ENCODE measurements at regions not wholly inside any gene's neighbourhood (a gene's known extent, or its start where the extent isn't known, plus 50 kb on each side); places are given as distances from the start of the nearest gene placed in this dataset.
A peak's percentile ranks its signal among the peaks of the same experiment; 100 is the strongest.

GRCh38 chr4:153079857-153080391 is 124.3 kb upstream of the TRIM2 start:
- no peak for ATAC-seq

GRCh38 chr4:153081006-153081580 is 123.2 kb upstream of the TRIM2 start:
- no peak for ATAC-seq

- no peak for ATAC-seq
Observed at GRCh38 chr4:153081693-153082092, 122.5 kb upstream of the TRIM2 start.

GRCh38 chr4:153082322-153083301 is 121.6 kb upstream of the TRIM2 start:
- ATAC-seq, result peak; percentile 56

- peak; percentile 84 for ATAC-seq
Observed at GRCh38 chr4:153083447-153083947, 120.7 kb upstream of the TRIM2 start.

GRCh38 chr4:153084224-153084979 is 119.8 kb upstream of the TRIM2 start:
- ATAC-seq, result no peak

- peak; percentile 67 for ATAC-seq
Observed at GRCh38 chr4:153084980-153085630, 119.1 kb upstream of the TRIM2 start.

- no peak for ATAC-seq
Observed at GRCh38 chr4:153087671-153088194, 116.5 kb upstream of the TRIM2 start.

GRCh38 chr4:153089742-153090141 is 114.5 kb upstream of the TRIM2 start:
- ATAC-seq, result no peak

- ATAC-seq, result no peak
Observed at GRCh38 chr4:153090181-153090580, 114.1 kb upstream of the TRIM2 start.

- ATAC-seq, result no peak
Observed at GRCh38 chr4:153090670-153091385, 113.4 kb upstream of the TRIM2 start.

GRCh38 chr4:153093396-153093795 is 110.8 kb upstream of the TRIM2 start:
- no peak for ATAC-seq

- no peak for ATAC-seq
Observed at GRCh38 chr4:153093802-153094201, 110.4 kb upstream of the TRIM2 start.

- no peak for ATAC-seq
Observed at GRCh38 chr4:153094435-153094834, 109.8 kb upstream of the TRIM2 start.

GRCh38 chr4:153095448-153096204 is 108.6 kb upstream of the TRIM2 start:
- peak; percentile 32 for ATAC-seq

GRCh38 chr4:153096344-153096743 is 107.9 kb upstream of the TRIM2 start:
- ATAC-seq, result no peak

- peak; percentile 10 for ATAC-seq
Observed at GRCh38 chr4:153098427-153098826, 105.8 kb upstream of the TRIM2 start.

GRCh38 chr4:153099391-153100140 is 104.7 kb upstream of the TRIM2 start:
- no peak for ATAC-seq

- peak; percentile 61 for ATAC-seq
Observed at GRCh38 chr4:153106736-153107135, 97.5 kb upstream of the TRIM2 start.

- no peak for ATAC-seq
Observed at GRCh38 chr4:153107246-153107645, 97.0 kb upstream of the TRIM2 start.
